ENCODE measurements at regions not wholly inside any gene's neighbourhood (a gene's known extent, or its start where the extent isn't known, plus 50 kb on each side); places are given as distances from the start of the nearest gene placed in this dataset.

GRCh38 chr13:111029957-111030609, 85.0 kb upstream of the ARHGEF7 start:
- POLR2A ChIA-PET, result no interaction called here
- no peak for DNase-seq (ENCODE audit: extremely low spot score)
- TF ChIP-seq FOXK2 (IDR thresholded peaks at IDR 0.05) (no peak), ARNT (IDR thresholded peaks at IDR 0.05) (no peak), TARDBP (IDR thresholded peaks at IDR 0.05) (no peak), LEF1 (IDR thresholded peaks at IDR 0.05; ENCODE audit: borderline replicate concordance) (no peak), L3MBTL2 (conservative IDR thresholded peaks at IDR 0.05) (no peak), NFRKB (IDR thresholded peaks at IDR 0.05) (no peak), ELF4 (IDR thresholded peaks at IDR 0.05) (no peak), CTBP1 (IDR thresholded peaks at IDR 0.05; ENCODE audit: borderline replicate concordance) (no peak), FOXM1 (IDR thresholded peaks at IDR 0.05; ENCODE audit: borderline replicate concordance) (no peak), SUZ12 (IDR thresholded peaks at IDR 0.05) (no peak), FOXA1 (IDR thresholded peaks at IDR 0.05) (no peak), HDGF (IDR thresholded peaks at IDR 0.05; ENCODE audit: borderline replicate concordance) (no peak), BHLHE40 (IDR thresholded peaks at IDR 0.05; ENCODE audit: borderline replicate concordance) (no peak), ZNF384 (IDR thresholded peaks at IDR 0.05) (no peak), SP1 (IDR thresholded peaks at IDR 0.05) (no peak)
- TF ChIP-seq, protein P1, sequence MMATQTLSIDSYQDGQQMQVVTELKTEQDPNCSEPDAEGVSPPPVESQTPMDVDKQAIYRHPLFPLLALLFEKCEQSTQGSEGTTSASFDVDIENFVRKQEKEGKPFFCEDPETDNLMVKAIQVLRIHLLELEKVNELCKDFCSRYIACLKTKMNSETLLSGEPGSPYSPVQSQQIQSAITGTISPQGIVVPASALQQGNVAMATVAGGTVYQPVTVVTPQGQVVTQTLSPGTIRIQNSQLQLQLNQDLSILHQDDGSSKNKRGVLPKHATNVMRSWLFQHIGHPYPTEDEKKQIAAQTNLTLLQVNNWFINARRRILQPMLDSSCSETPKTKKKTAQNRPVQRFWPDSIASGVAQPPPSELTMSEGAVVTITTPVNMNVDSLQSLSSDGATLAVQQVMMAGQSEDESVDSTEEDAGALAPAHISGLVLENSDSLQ (IDR thresholded peaks at IDR 0.05), result no peak
- CTCF ChIA-PET, result no interaction called here

DNA sequence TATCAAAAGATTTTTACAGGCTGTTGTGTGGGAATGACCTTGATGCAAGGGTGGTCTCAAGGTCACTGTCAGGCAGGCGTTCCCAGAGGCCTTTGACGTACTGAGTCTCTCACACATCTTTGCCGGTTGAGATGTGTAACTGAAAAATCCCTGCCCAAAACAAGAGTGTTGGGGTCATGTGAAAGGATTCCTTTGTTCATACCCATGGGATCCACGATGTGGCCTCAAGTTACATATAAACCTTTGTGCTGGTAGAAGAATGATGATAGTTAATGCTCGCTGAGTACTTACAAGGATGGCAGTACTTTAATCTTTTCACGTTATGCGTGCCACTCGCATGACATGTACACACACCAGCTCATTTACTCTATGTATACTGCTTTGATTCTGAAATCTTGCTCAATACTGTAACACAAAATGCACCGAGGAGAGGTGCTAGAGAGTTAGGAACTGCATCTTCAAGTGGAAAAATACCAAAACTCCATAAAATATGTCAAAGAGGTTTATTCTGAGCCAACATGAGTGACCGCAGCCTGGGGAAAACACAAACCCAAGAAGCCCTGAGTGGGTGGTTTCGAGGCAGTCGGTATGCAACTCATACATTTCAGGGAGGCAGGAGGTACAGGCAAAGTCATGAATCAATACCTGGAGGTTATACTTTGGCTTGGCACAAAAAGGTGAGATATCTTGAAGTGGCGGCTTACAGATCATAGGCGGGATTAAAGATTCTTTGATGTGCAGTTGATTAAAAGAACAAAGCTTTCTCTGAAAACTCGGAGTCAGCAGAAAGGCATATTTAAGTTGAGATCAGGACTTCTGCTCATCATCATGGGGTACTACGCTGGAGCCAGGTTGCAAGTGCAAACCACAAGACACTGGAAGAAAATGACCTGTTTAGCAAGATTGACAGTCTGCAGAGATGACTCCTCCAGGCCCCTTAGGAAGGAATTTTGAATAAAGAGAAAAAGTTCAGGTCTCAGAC, 87.4 kb upstream of the ARHGEF7 start:
- CTCF ChIA-PET, result no interaction called here
- no peak for DNase-seq (ENCODE audit: extremely low spot score)
- no peak for TF ChIP-seq SUZ12 (IDR thresholded peaks at IDR 0.05)
- no peak for TF ChIP-seq CTBP1 (IDR thresholded peaks at IDR 0.05; ENCODE audit: borderline replicate concordance)
- no peak for TF ChIP-seq FOXK2 (IDR thresholded peaks at IDR 0.05)
- TF ChIP-seq NFRKB (IDR thresholded peaks at IDR 0.05), result no peak
- no peak for TF ChIP-seq TARDBP (IDR thresholded peaks at IDR 0.05)
- TF ChIP-seq HDGF (IDR thresholded peaks at IDR 0.05; ENCODE audit: borderline replicate concordance), result no peak
- TF ChIP-seq ELF4 (IDR thresholded peaks at IDR 0.05), result no peak
- no peak for TF ChIP-seq LEF1 (IDR thresholded peaks at IDR 0.05; ENCODE audit: borderline replicate concordance)
- TF ChIP-seq SP1 (IDR thresholded peaks at IDR 0.05), result no peak
- TF ChIP-seq ZNF384 (IDR thresholded peaks at IDR 0.05), result no peak
- no peak for TF ChIP-seq ARNT (IDR thresholded peaks at IDR 0.05)
- TF ChIP-seq, protein P1 (IDR thresholded peaks at IDR 0.05), result no peak

GRCh38 chr13:111025310-111025709, 89.8 kb upstream of the ARHGEF7 start:
- ChIA-PET CTCF (no interaction called here), POLR2A (no interaction called here)
- no peak for DNase-seq (ENCODE audit: extremely low spot score)
- no peak for TF ChIP-seq FOXA1 (IDR thresholded peaks at IDR 0.05)
- TF ChIP-seq, protein P1 (IDR thresholded peaks at IDR 0.05), result no peak
- TF ChIP-seq ARNT (IDR thresholded peaks at IDR 0.05), result no peak
- no peak for TF ChIP-seq TARDBP (IDR thresholded peaks at IDR 0.05)
- no peak for TF ChIP-seq CTBP1 (IDR thresholded peaks at IDR 0.05; ENCODE audit: borderline replicate concordance)
- no peak for TF ChIP-seq LEF1 (IDR thresholded peaks at IDR 0.05; ENCODE audit: borderline replicate concordance)
- TF ChIP-seq HDGF (IDR thresholded peaks at IDR 0.05; ENCODE audit: borderline replicate concordance), result no peak
- no peak for TF ChIP-seq SP1 (IDR thresholded peaks at IDR 0.05)
- no peak for TF ChIP-seq BHLHE40 (IDR thresholded peaks at IDR 0.05; ENCODE audit: borderline replicate concordance)
- TF ChIP-seq SUZ12 (IDR thresholded peaks at IDR 0.05), result no peak

More for the DNA sequence above, 87.4 kb upstream of the ARHGEF7 start:
- POLR2A ChIA-PET, result no interaction called here

DNA sequence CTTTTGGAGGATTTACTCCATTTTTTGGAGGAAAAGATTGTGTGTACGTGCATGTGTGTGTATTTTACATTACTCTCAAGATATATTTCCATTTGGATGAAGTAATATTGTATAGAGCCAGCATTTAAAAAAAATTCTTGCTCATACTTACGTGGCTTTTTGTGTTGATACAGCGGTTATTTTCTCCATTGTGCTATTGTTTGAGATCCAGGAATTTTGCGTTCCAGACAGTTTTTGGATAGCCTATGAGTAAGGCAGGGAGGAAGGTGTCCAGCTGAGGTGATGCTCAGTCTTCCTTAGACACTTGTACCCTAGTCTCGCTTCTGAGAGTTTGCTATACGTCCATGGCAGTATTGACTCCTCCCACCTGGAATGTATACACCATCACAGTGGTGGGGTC, 92.2 kb upstream of the ARHGEF7 start:
- CTCF ChIA-PET, result no interaction called here
- TF ChIP-seq FOXM1 (IDR thresholded peaks at IDR 0.05; ENCODE audit: borderline replicate concordance) (no peak), FOXK2 (IDR thresholded peaks at IDR 0.05) (no peak)
- POLR2A ChIA-PET, result no interaction called here
- no peak for DNase-seq (ENCODE audit: extremely low spot score)

DNA sequence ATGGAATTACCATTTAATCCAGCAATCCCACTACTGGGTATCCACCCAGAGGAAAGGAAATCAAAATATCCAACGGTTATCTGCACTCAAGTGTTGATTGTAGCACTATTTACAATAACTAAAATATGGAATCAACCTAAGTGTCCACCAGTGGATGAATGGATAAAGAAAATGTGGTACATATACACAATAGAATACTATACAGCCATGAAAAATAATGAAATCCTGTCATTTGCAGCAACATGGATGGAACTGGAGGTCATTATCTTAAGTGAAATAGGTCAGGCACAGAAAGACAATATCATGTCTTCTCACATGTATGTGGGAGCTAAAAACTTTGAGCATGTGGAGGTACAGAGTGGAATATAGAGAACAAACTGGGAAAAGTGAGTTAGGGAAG, 92.9 kb upstream of the ARHGEF7 start:
- TF ChIP-seq TARDBP (IDR thresholded peaks at IDR 0.05) (no peak), L3MBTL2 (conservative IDR thresholded peaks at IDR 0.05) (no peak), FOXK2 (IDR thresholded peaks at IDR 0.05) (no peak), CTBP1 (IDR thresholded peaks at IDR 0.05; ENCODE audit: borderline replicate concordance) (no peak), FOXM1 (IDR thresholded peaks at IDR 0.05; ENCODE audit: borderline replicate concordance) (no peak), SUZ12 (IDR thresholded peaks at IDR 0.05) (no peak), BHLHE40 (IDR thresholded peaks at IDR 0.05; ENCODE audit: borderline replicate concordance) (no peak)
- TF ChIP-seq, protein P1 (IDR thresholded peaks at IDR 0.05), result no peak
- no peak for DNase-seq (ENCODE audit: extremely low spot score)
- ChIA-PET CTCF (no interaction called here), POLR2A (no interaction called here)

Measured in HEK293T (cell line).